Coronary artery (tissue), 2 donors: ENCODE measurements at regions not wholly inside any gene's neighbourhood (a gene's known extent, or its start where the extent isn't known, plus 50 kb on each side); places are given as distances from the start of the nearest gene placed in this dataset.

Experiments
- DNase-seq: peaks from one replicate; pipeline ENCODE4 v3.0.0-alpha.2; 2017; ENCODE audit warnings: low spot score
- H3K27ac ChIP-seq, 2 donors: fragments of 200-600 bp; sonication (generic); one replicate each; pipeline ENCODE4 v1.5.1; 2016 to 2019
- H3K4me3 ChIP-seq: fragments of 200-600 bp; sonication (generic); 2 replicates; pipeline ENCODE4 v1.5.1; 2016; ENCODE audit warnings: mild to moderate bottlenecking, moderate library complexity
- CTCF ChIP-seq: fragments of 200-600 bp; sonication (generic); IDR thresholded peaks from one replicate; pipeline ENCODE4 v1.5.1; 2019; ENCODE audit warnings: antibody characterized with exemption

- no peak overlapping the region for H3K4me3 ChIP-seq
- TF ChIP-seq CTCF = no peak
- no peak overlapping the region for H3K27ac ChIP-seq
- DNase-seq = no peak
Observed at GRCh38 chr10:44731283-44731682, 179.9 kb upstream of the TMEM72 start.

GRCh38 chr10:44733501-44734488 lies 177.3 kb upstream of the TMEM72 start:
- no peak for TF ChIP-seq CTCF
- no peak overlapping the region for H3K27ac ChIP-seq
- DNase-seq = no peak
- no peak overlapping the region for H3K4me3 ChIP-seq

GRCh38 chr10:44742248-44742647 lies 168.9 kb upstream of the TMEM72 start:
- TF ChIP-seq CTCF = no peak
- H3K4me3 ChIP-seq = no peak overlapping the region
- H3K27ac ChIP-seq = no peak overlapping the region
- DNase-seq = no peak

GRCh38 chr10:44743535-44743934 lies 167.6 kb upstream of the TMEM72 start:
- Histone ChIP-seq H3K4me3 (no peak overlapping the region), H3K27ac (no peak overlapping the region)
- TF ChIP-seq CTCF = no peak
- DNase-seq = no peak

GRCh38 chr10:44745920-44746319 lies 165.2 kb upstream of the TMEM72 start:
- no peak for DNase-seq
- H3K27ac ChIP-seq = no peak overlapping the region
- no peak for TF ChIP-seq CTCF

GRCh38 chr10:44747593-44748172 lies 163.5 kb upstream of the TMEM72 start:
- no peak overlapping the region for H3K4me3 ChIP-seq
- DNase-seq = no peak
- no peak overlapping the region for H3K27ac ChIP-seq
- TF ChIP-seq CTCF = no peak

More at GRCh38 chr10:44745920-44746319, 165.2 kb upstream of the TMEM72 start:
- H3K4me3 ChIP-seq = no peak overlapping the region
